HEK293 (cell line): ENCODE measurements at regions not wholly inside any gene's neighbourhood (a gene's known extent, or its start where the extent isn't known, plus 50 kb on each side); places are given as distances from the start of the nearest gene placed in this dataset.

Source experiments
- CTCF ChIA-PET: fragments of 350-600 bp; formaldehyde crosslinking; extraction: SDS; loops from one replicate; lab custom pipeline; 2021; ENCODE audit warnings: antibody characterized with exemption; lab: Yijun Ruan, JAX
- POLR2A ChIA-PET: fragments of 300-600 bp; formaldehyde crosslinking; extraction: SDS; loops from one replicate; lab custom pipeline; 2020; ENCODE audit warnings: antibody characterized with exemption, inconsistent platforms; lab: Yijun Ruan, JAX
- H3K27ac ChIP-seq: fragments of 200-500 bp; sonication (Bioruptor generic); 2 replicates; pipeline ENCODE4 v1.5.1; 2014; ENCODE audit warnings: low read depth, low read length, control low read depth, inconsistent platforms; ENCODE audit errors: extremely low read depth
- H3K36me3 ChIP-seq, 2 experiments: fragments of 200-500 bp in 1 of 2; sonication (Bioruptor generic) in 1 of 2; 1 replicate in 1 of 2; 2 replicates in 1 of 2; pipeline ENCODE4 v1.5.1; 2014 to 2017; ENCODE audit warnings: inconsistent platforms in 2 of 2, low read length in 2 of 2; ENCODE audit not compliant: control insufficient read depth in 2 of 2, insufficient read depth in 1 of 2
- H3K4me1 ChIP-seq: fragments of 200-500 bp; sonication (Bioruptor generic); 2 replicates; pipeline ENCODE4 v1.5.1; 2014; ENCODE audit warnings: mild to moderate bottlenecking, low read length, inconsistent platforms; ENCODE audit not compliant: control insufficient read depth, insufficient read depth
- H3K4me3 ChIP-seq: 2 replicates; pipeline ENCODE4 v1.5.1; 2011; ENCODE audit warnings: low read depth, mild to moderate bottlenecking, control low read depth, low read length, moderate library complexity
- H3K9me3 ChIP-seq: fragments of 200-500 bp; sonication (Bioruptor generic); 2 replicates; pipeline ENCODE4 v1.5.1; 2014; ENCODE audit warnings: low read depth, low read length, inconsistent platforms; ENCODE audit not compliant: control insufficient read depth, insufficient read depth
- KLF8 ChIP-seq: fragments of 450-650 bp; formaldehyde crosslinking; IDR thresholded peaks from 2 replicates; pipeline ENCODE4 v1.5.1; 2016; ENCODE audit warnings: missing biosample characterization, missing genetic modification characterization
- MYNN ChIP-seq: fragments of 450-650 bp; formaldehyde crosslinking; IDR thresholded peaks from 2 replicates; pipeline ENCODE4 v1.5.1; 2016; ENCODE audit warnings: missing biosample characterization, missing genetic modification characterization, borderline replicate concordance
- PRDM1 ChIP-seq: fragments of 450-650 bp; formaldehyde crosslinking; IDR thresholded peaks from 2 replicates; pipeline ENCODE4; 2016; ENCODE audit warnings: missing biosample characterization, missing genetic modification characterization
- RBAK ChIP-seq: fragments of 450-650 bp; formaldehyde crosslinking; IDR thresholded peaks from 2 replicates; pipeline ENCODE4 v1.5.1; 2016; ENCODE audit warnings: missing biosample characterization, missing genetic modification characterization
- SCRT2 ChIP-seq: fragments of 450-650 bp; formaldehyde crosslinking; IDR thresholded peaks from 2 replicates; pipeline ENCODE4 v1.5.1; 2016; ENCODE audit warnings: missing biosample characterization, missing genetic modification characterization
- TCF7L2 ChIP-seq: IDR thresholded peaks from 2 replicates; pipeline ENCODE4 v1.6.1; 2011; ENCODE audit warnings: low read depth, mild to moderate bottlenecking, inconsistent platforms, low read length, moderate library complexity, borderline replicate concordance
- ZBTB49 ChIP-seq: fragments of 450-650 bp; formaldehyde crosslinking; IDR thresholded peaks from 2 replicates; pipeline ENCODE4 v1.5.1; 2016; ENCODE audit warnings: missing biosample characterization, missing genetic modification characterization, low read depth
- ZFP69B ChIP-seq: fragments of 450-650 bp; formaldehyde crosslinking; IDR thresholded peaks from 2 replicates; pipeline ENCODE4 v1.5.1; 2016; ENCODE audit warnings: missing biosample characterization, missing genetic modification characterization
- ZNF169 ChIP-seq: fragments of 450-650 bp; formaldehyde crosslinking; IDR thresholded peaks from 2 replicates; pipeline ENCODE4 v1.5.1; 2016; ENCODE audit warnings: missing biosample characterization, missing genetic modification characterization
- ZNF24 ChIP-seq: fragments of 450-650 bp; formaldehyde crosslinking; IDR thresholded peaks from 2 replicates; pipeline ENCODE4 v1.5.1; 2016; ENCODE audit warnings: missing biosample characterization, missing genetic modification characterization
- ZNF266 ChIP-seq: fragments of 450-650 bp; formaldehyde crosslinking; IDR thresholded peaks from 2 replicates; pipeline ENCODE4 v1.5.1; 2016; ENCODE audit warnings: missing biosample characterization, missing genetic modification characterization, low read depth
- ZNF433 ChIP-seq: fragments of 450-650 bp; formaldehyde crosslinking; IDR thresholded peaks from 2 replicates; pipeline ENCODE4 v1.5.1; 2016; ENCODE audit warnings: missing biosample characterization, missing genetic modification characterization, low read depth
- ZNF473 ChIP-seq: fragments of 450-650 bp; formaldehyde crosslinking; IDR thresholded peaks from 2 replicates; pipeline ENCODE4 v1.5.1; 2017; ENCODE audit warnings: missing biosample characterization, missing genetic modification characterization
- ZNF548 ChIP-seq: fragments of 450-650 bp; formaldehyde crosslinking; IDR thresholded peaks from 2 replicates; pipeline ENCODE4 v1.5.1; 2016; ENCODE audit warnings: missing biosample characterization, missing genetic modification characterization
- ZNF560 ChIP-seq: fragments of 450-650 bp; formaldehyde crosslinking; IDR thresholded peaks from 2 replicates; pipeline ENCODE4 v1.5.1; 2017; ENCODE audit warnings: missing biosample characterization, missing genetic modification characterization, borderline replicate concordance
- ZNF580 ChIP-seq: fragments of 450-650 bp; formaldehyde crosslinking; IDR thresholded peaks from 2 replicates; pipeline ENCODE4 v1.5.1; 2016; ENCODE audit warnings: missing biosample characterization, missing genetic modification characterization
- ZNF677 ChIP-seq: fragments of 450-650 bp; IDR thresholded peaks from 2 replicates; pipeline ENCODE4 v1.5.0; 2018; ENCODE audit warnings: missing biosample characterization, mild to moderate bottlenecking, missing genetic modification characterization, moderate library complexity
- ZNF701 ChIP-seq: fragments of 450-650 bp; formaldehyde crosslinking; IDR thresholded peaks from 2 replicates; pipeline ENCODE4 v1.5.1; 2016; ENCODE audit warnings: missing biosample characterization, missing genetic modification characterization
- ZSCAN16 ChIP-seq: fragments of 450-650 bp; formaldehyde crosslinking; IDR thresholded peaks from 2 replicates; pipeline ENCODE4 v1.5.1; 2016; ENCODE audit warnings: missing biosample characterization, missing genetic modification characterization
- ZSCAN4 ChIP-seq: fragments of 450-650 bp; formaldehyde crosslinking; IDR thresholded peaks from 2 replicates; pipeline ENCODE4 v1.5.1; 2017; ENCODE audit warnings: missing biosample characterization, missing genetic modification characterization
- ZSCAN5A ChIP-seq: fragments of 450-650 bp; formaldehyde crosslinking; IDR thresholded peaks from 2 replicates; pipeline ENCODE4 v1.5.1; 2016; ENCODE audit warnings: missing biosample characterization, missing genetic modification characterization

GRCh38 chr5:164435576-164435975 is 930.2 kb downstream of the MAT2B start:
- H3K4me1 ChIP-seq = no peaks in the 10 kb centered on the region
- CTCF ChIA-PET = no interaction called here
- TF ChIP-seq ZSCAN4 = no peak
- no peak for TF ChIP-seq ZSCAN5A
- TF ChIP-seq ZNF580 = no peak
- no peak for TF ChIP-seq TCF7L2
- TF ChIP-seq ZNF548 = no peak
- no peak for TF ChIP-seq ZNF701 (tag by site-specific recombination)
- TF ChIP-seq MYNN (tag by site-specific recombination) = no peak
- TF ChIP-seq ZNF433 (tag by site-specific recombination) = no peak
- TF ChIP-seq ZNF24 = no peak
- POLR2A ChIA-PET = no interaction called here
- H3K27ac ChIP-seq = no peak overlapping the region
- H3K36me3 ChIP-seq = no peaks in the 10 kb centered on the region
- H3K4me3 ChIP-seq = no peak overlapping the region
- H3K9me3 ChIP-seq = no peaks in the 10 kb centered on the region

GRCh38 chr5:164439799-164440198 is 934.4 kb downstream of the MAT2B start:
- H3K27ac ChIP-seq = no peak overlapping the region
- H3K36me3 ChIP-seq = no peaks in the 10 kb centered on the region
- H3K9me3 ChIP-seq = no peaks in the 10 kb centered on the region
- ChIA-PET POLR2A (no interaction called here), CTCF (no interaction called here)
- H3K4me3 ChIP-seq = no peak overlapping the region
- no peaks in the 10 kb centered on the region for H3K4me1 ChIP-seq
- no peak for TF ChIP-seq KLF8 (tag by site-specific recombination)
- TF ChIP-seq RBAK (tag by site-specific recombination) = no peak
- no peak for TF ChIP-seq PRDM1 (tag by site-specific recombination)
- no peak for TF ChIP-seq ZNF473 (tag by site-specific recombination)
- TF ChIP-seq SCRT2 = no peak
- TF ChIP-seq ZNF580 = no peak
- no peak for TF ChIP-seq ZFP69B (tag by site-specific recombination)
- TF ChIP-seq ZNF169 (tag by site-specific recombination) = no peak
- TF ChIP-seq ZBTB49 = no peak
- TF ChIP-seq ZNF677 = no peak
- TF ChIP-seq ZSCAN16 (tag by site-specific recombination) = no peak
- TF ChIP-seq ZNF266 = no peak
- no peak for TF ChIP-seq ZNF560 (tag by site-specific recombination)
